HG03571 (cell line): ENCODE measurements at regions not wholly inside any gene's neighbourhood (a gene's known extent, or its start where the extent isn't known, plus 50 kb on each side); places are given as distances from the start of the nearest gene placed in this dataset.

Experiments used
- ATAC-seq: cut with Tn5 transposase; IDR thresholded peaks from one replicate; pipeline ENCODE4 v1.9.1; 2021; ENCODE audit not compliant: unreplicated experiment

GRCh38 chr2:611519-611918 lies 65.7 kb downstream of the TMEM18 start:
- ATAC-seq = no peak

- ATAC-seq = no peak
These were observed 66.7 kb downstream of the TMEM18 start for GRCh38 chr2:610491-610890.

GRCh38 chr2:609881-610280 lies 67.3 kb downstream of the TMEM18 start:
- ATAC-seq = no peak

GRCh38 chr2:609449-609848 lies 67.8 kb downstream of the TMEM18 start:
- ATAC-seq = no peak

GRCh38 chr2:608711-609110 lies 68.5 kb downstream of the TMEM18 start:
- ATAC-seq = no peak

- no peak for ATAC-seq
These were observed 68.9 kb downstream of the TMEM18 start for GRCh38 chr2:608297-608696.

- ATAC-seq = no peak
These were observed 69.5 kb downstream of the TMEM18 start for GRCh38 chr2:607709-608108.

GRCh38 chr2:607172-607571 lies 70.0 kb downstream of the TMEM18 start:
- ATAC-seq = no peak

GRCh38 chr2:605674-606608 lies 71.3 kb downstream of the TMEM18 start:
- ATAC-seq = no peak

- ATAC-seq = no peak
These were observed 72.2 kb downstream of the TMEM18 start for GRCh38 chr2:604854-605524.

- no peak for ATAC-seq
These were observed 72.8 kb downstream of the TMEM18 start for GRCh38 chr2:604385-604784.

- no peak for ATAC-seq
These were observed 73.3 kb downstream of the TMEM18 start for GRCh38 chr2:603869-604268.

GRCh38 chr2:603427-603826 lies 73.8 kb downstream of the TMEM18 start:
- no peak for ATAC-seq

- no peak for ATAC-seq
These were observed 74.4 kb downstream of the TMEM18 start for GRCh38 chr2:602571-603359.

GRCh38 chr2:601806-602455 lies 75.3 kb downstream of the TMEM18 start:
- ATAC-seq = no peak

GRCh38 chr2:601387-601698 lies 75.9 kb downstream of the TMEM18 start:
- no peak for ATAC-seq

- ATAC-seq = no peak
These were observed 76.4 kb downstream of the TMEM18 start for GRCh38 chr2:600542-601386.

GRCh38 chr2:599601-600000 lies 77.6 kb downstream of the TMEM18 start:
- no peak for ATAC-seq

GRCh38 chr2:598058-598802 lies 79.0 kb downstream of the TMEM18 start:
- no peak for ATAC-seq
